Left lung (tissue), 4 donors: ENCODE measurements at regions not wholly inside any gene's neighbourhood (a gene's known extent, or its start where the extent isn't known, plus 50 kb on each side); places are given as distances from the start of the nearest gene placed in this dataset.

ENCODE experiments used
- ATAC-seq: fragments of 200-7000 bp; cut with Tn5 transposase; one replicate; pipeline ENCODE4 v1.9.1; 2020; ENCODE audit warnings: moderate library complexity
- DNase-seq, 4 donors: peaks; one replicate each; pipeline ENCODE4 v3.0.0-alpha.2; 2013 to 2020
- H3K27ac ChIP-seq, 2 donors: fragments of 200-600 bp; sonication (generic) in 1 of 2; one replicate each; pipeline versions ENCODE4 v1.5.0 to v1.8.0; 2020 to 2021
- H3K27me3 ChIP-seq, 2 donors: fragments of 200-600 bp; sonication (generic) in 1 of 2; one replicate each; pipeline versions ENCODE4 v1.5.0 to v1.8.0; 2020 to 2021
- H3K36me3 ChIP-seq, 2 donors: fragments of 200-600 bp; sonication (generic) in 1 of 2; one replicate each; pipeline versions ENCODE4 v1.5.0 to v1.8.0; 2020 to 2021
- H3K4me1 ChIP-seq, 2 donors: fragments of 200-600 bp; one replicate each; pipeline ENCODE4 v1.8.0; 2021
- H3K4me3 ChIP-seq, 2 donors: fragments of 200-600 bp; sonication (generic) in 1 of 2; one replicate each; pipeline versions ENCODE4 v1.5.0 to v1.8.0; 2020 to 2021; ENCODE audit warnings: mild to moderate bottlenecking in 1 of 2
- H3K9me3 ChIP-seq, 2 donors: fragments of 200-600 bp; sonication (generic) in 1 of 2; one replicate each; pipeline versions ENCODE4 v1.5.0 to v1.8.0; 2020 to 2021
- CTCF ChIP-seq, 2 donors: fragments of 200-600 bp; sonication (generic) in 1 of 2; IDR thresholded peaks; one replicate each; pipeline versions ENCODE4 v1.5.0 to v1.8.0; 2021; ENCODE audit warnings: antibody characterized with exemption in 2 of 2
- intact Hi-C, 2 donors: fragments of 100-400 bp; cut with DNase I; formaldehyde crosslinking; loops; one replicate each; pipeline versions ENCODE4 v1.11.2 to v1.14.2; 2022
- donor health status: DM: no; HTN: yes; CAD: no.
- donor health status: DM: no; HTN: no; CAD: no.

- intact Hi-C loops: no loop called here
- Histone ChIP-seq H3K4me1 (no peaks in the 10 kb centered on the region), H3K36me3 (no peaks in the 10 kb centered on the region), H3K27ac (no peak overlapping the region), H3K4me3 (no peak overlapping the region), H3K27me3 (no peaks in the 10 kb centered on the region), H3K9me3 (no peaks in the 10 kb centered on the region)
- ATAC-seq (no peak), DNase-seq (no peak)
- no peak for TF ChIP-seq CTCF (IDR thresholded peaks at IDR 0.05)
Measured at GRCh38 chr17:70493277-70493874, 324.0 kb downstream of the KCNJ2 start.

GRCh38 chr17:70498631-70499030 is 329.3 kb downstream of the KCNJ2 start:
- intact Hi-C loops: no loop called here

GRCh38 chr17:70499067-70499786 is 329.9 kb downstream of the KCNJ2 start:
- peak; percentile 50 for ATAC-seq
- no peaks in the 10 kb centered on the region for H3K36me3 ChIP-seq
- H3K27me3 ChIP-seq: no peaks in the 10 kb centered on the region
- no peak overlapping the region for H3K4me3 ChIP-seq
- DNase-seq: no peak
- TF ChIP-seq CTCF (IDR thresholded peaks at IDR 0.05): no peak
- intact Hi-C loops: no loop called here
- H3K9me3 ChIP-seq: no peaks in the 10 kb centered on the region
- H3K27ac ChIP-seq: peak overlapping the region; percentile 2 to 29
- H3K4me1 ChIP-seq: peaks cover 0 to 7% of the 10 kb centered on the region in 2 donors

More at GRCh38 chr17:70498631-70499030, 329.3 kb downstream of the KCNJ2 start:
- H3K27me3 ChIP-seq: no peaks in the 10 kb centered on the region
- TF ChIP-seq CTCF (IDR thresholded peaks at IDR 0.05): no peak
- H3K36me3 ChIP-seq: no peaks in the 10 kb centered on the region
- peaks cover 0 to 7% of the 10 kb centered on the region in 2 donors for H3K4me1 ChIP-seq
- DNase-seq (peak in 1 of 4 donors; percentile 38), ATAC-seq (no peak)
- peak overlapping the region in 1 of 2 donors; percentile 29 for H3K27ac ChIP-seq
- no peak overlapping the region for H3K4me3 ChIP-seq
- H3K9me3 ChIP-seq: no peaks in the 10 kb centered on the region

- peaks cover 0 to 7% of the 10 kb centered on the region in 2 donors for H3K4me1 ChIP-seq
- ATAC-seq (no peak), DNase-seq (no peak)
- H3K27me3 ChIP-seq: no peaks in the 10 kb centered on the region
- H3K4me3 ChIP-seq: no peak overlapping the region
- intact Hi-C loops: no loop called here
- no peaks in the 10 kb centered on the region for H3K9me3 ChIP-seq
- no peak overlapping the region for H3K27ac ChIP-seq
- no peak for TF ChIP-seq CTCF (IDR thresholded peaks at IDR 0.05)
- H3K36me3 ChIP-seq: no peaks in the 10 kb centered on the region
Measured at GRCh38 chr17:70503449-70503848, 334.1 kb downstream of the KCNJ2 start.

GRCh38 chr17:70510288-70510687 is 341.0 kb downstream of the KCNJ2 start:
- Histone ChIP-seq H3K4me3 (no peak overlapping the region), H3K36me3 (no peaks in the 10 kb centered on the region), H3K27me3 (no peaks in the 10 kb centered on the region), H3K27ac (no peak overlapping the region), H3K9me3 (no peaks in the 10 kb centered on the region), H3K4me1 (no peaks in the 10 kb centered on the region)
- intact Hi-C loops: no loop called here
- TF ChIP-seq CTCF (IDR thresholded peaks at IDR 0.05): no peak
- ATAC-seq: no peak
- no peak for DNase-seq
